PC-3 (cell line): ENCODE measurements at regions not wholly inside any gene's neighbourhood (a gene's known extent, or its start where the extent isn't known, plus 50 kb on each side); places are given as distances from the start of the nearest gene placed in this dataset.

Experiments
- ATAC-seq: fragments of 200-7000 bp; cut with Tn5 transposase; 2 replicates; pipeline ENCODE4 v1.9.1; 2020; ENCODE audit warnings: mild to moderate bottlenecking, moderate library complexity
- BruUV-seq: library from RNA; stranded (reverse); fragments of 400-500 nt; replicated peaks from 2 replicates; lab custom pipeline; 2021; lab: Mats Ljungman, UMichigan
- CTCF ChIA-PET: fragments of 300-600 bp; sonication (Branson Sonifier 250); formaldehyde crosslinking; loops from one replicate; lab custom pipeline; 2022; ENCODE audit warnings: antibody characterized with exemption; lab: Charles Lee
- POLR2A ChIA-PET: fragments of 300-600 bp; sonication (Branson Sonifier 250); formaldehyde crosslinking; loops from one replicate; lab custom pipeline; 2022; ENCODE audit warnings: antibody characterized with exemption; ENCODE audit not compliant: unreplicated experiment; lab: Charles Lee
- DNase-seq: peaks from one replicate; pipeline ENCODE4 v3.0.0-alpha.2; 2015
- H2AFZ ChIP-seq: fragments of 300-600 bp; sonication (generic); 2 replicates; pipeline ENCODE4 v1.6.0; 2016; ENCODE audit warnings: antibody characterized with exemption, low read length
- H3F3A ChIP-seq: fragments of 300-600 bp; sonication (generic); one replicate; pipeline ENCODE4 v1.6.0; 2017; ENCODE audit warnings: antibody characterized with exemption, low read length, control low read depth, mild to moderate bottlenecking; ENCODE audit not compliant: unreplicated experiment
- H3K27ac ChIP-seq: fragments of 300-600 bp; sonication (generic); 2 replicates; pipeline ENCODE4 v1.5.1; 2016; ENCODE audit warnings: mild to moderate bottlenecking, low read length
- H3K27me3 ChIP-seq: fragments of 300-600 bp; sonication (generic); 2 replicates; pipeline ENCODE4 v1.6.1; 2016; ENCODE audit warnings: low read length, mixed read lengths
- H3K36me3 ChIP-seq: fragments of 300-600 bp; sonication (generic); 2 replicates; pipeline ENCODE4 v1.6.1; 2016; ENCODE audit warnings: low read depth, mixed run types, low read length, mixed read lengths
- H3K4me1 ChIP-seq: fragments of 300-600 bp; sonication (generic); 2 replicates; pipeline ENCODE4 v1.5.1; 2016; ENCODE audit warnings: low read length; ENCODE audit not compliant: insufficient read depth
- H3K4me2 ChIP-seq: fragments of 300-600 bp; sonication (generic); 2 replicates; pipeline ENCODE4 v1.6.0; 2016; ENCODE audit warnings: low read length
- H3K4me3 ChIP-seq: fragments of 300-600 bp; sonication (generic); 2 replicates; pipeline ENCODE4 v1.5.1; 2016; ENCODE audit warnings: mild to moderate bottlenecking, low read length, mixed read lengths
- H3K79me2 ChIP-seq: fragments of 300-600 bp; sonication (generic); 2 replicates; pipeline ENCODE4 v1.6.1; 2017; ENCODE audit warnings: low read length, mixed read lengths
- H3K9ac ChIP-seq: fragments of 300-600 bp; sonication (generic); 2 replicates; pipeline ENCODE4 v1.6.0; 2016; ENCODE audit warnings: mild to moderate bottlenecking, low read length
- H3K9me2 ChIP-seq: fragments of 300-600 bp; sonication (generic); replicated peaks from 2 replicates; pipeline ENCODE4 v1.6.1; 2016; ENCODE audit warnings: mixed run types, low read length, mixed read lengths
- H3K9me3 ChIP-seq: fragments of 300-600 bp; sonication (generic); 2 replicates; pipeline ENCODE4 v1.6.1; 2016; ENCODE audit warnings: low read length, mixed read lengths
- H4K20me1 ChIP-seq: fragments of 300-600 bp; sonication (generic); 2 replicates; pipeline ENCODE4 v1.6.1; 2016; ENCODE audit warnings: low read length, mixed read lengths
- EZH2 ChIP-seq: fragments of 300-600 bp; sonication (generic); IDR thresholded peaks from one replicate; pipeline ENCODE4 v1.6.1; 2017; ENCODE audit warnings: antibody characterized with exemption, mild to moderate bottlenecking, low read length; ENCODE audit not compliant: unreplicated experiment
- EZH2phosphoT487 ChIP-seq: fragments of 300-600 bp; sonication (generic); IDR thresholded peaks from 2 replicates; pipeline ENCODE4 v1.6.1; 2018; ENCODE audit warnings: mild to moderate bottlenecking, antibody characterized with exemption, low read length, borderline replicate concordance
- intact Hi-C: fragments of 100-400 bp; cut with micrococcal nuclease; formaldehyde crosslinking; loops from 2 replicates; pipeline ENCODE4 v1.9.0; 2023
- TF ChIP-seq, protein P1 (sequence below): fragments of 300-600 bp; sonication (generic); conservative IDR thresholded peaks from 2 replicates; pipeline ENCODE4 v1.5.1; 2017; ENCODE audit warnings: antibody characterized with exemption, low read depth, mild to moderate bottlenecking, low read length

GRCh38 chr14:65824978-65825299 lies 412.4 kb downstream of the FUT8 start:
- ChIA-PET CTCF (interaction anchor here (0.7 to 2.1 kb wide), 14 partner anchors 8 to 668 kb away, joined by 3 to 87 read pairs (median 5); no protein-coding TSS in a partner anchor), POLR2A (interaction anchor here (0.5 to 0.6 kb wide), 2 partner anchors 10 to 73 kb away, joined by 3 to 4 read pairs; no protein-coding TSS in a partner anchor)
- Histone ChIP-seq H3K9me2 (no peaks in the 10 kb centered on the region), H3K4me3 (no peak overlapping the region), H3K36me3 (no peaks in the 10 kb centered on the region), H3K27me3 (peaks cover 40% of the 10 kb centered on the region), H3K4me2 (no peak overlapping the region), H3K9ac (no peak overlapping the region), H3K9me3 (no peaks in the 10 kb centered on the region), H2AFZ (no peak overlapping the region), H3K4me1 (no peaks in the 10 kb centered on the region), H3F3A (no peaks in the 10 kb centered on the region), H3K79me2 (no peaks in the 10 kb centered on the region), H3K27ac (no peak overlapping the region), H4K20me1 (no peaks in the 10 kb centered on the region)
- BruUV-seq: no TSS peak
- ATAC-seq: no peak
- DNase-seq: no peak
- TF ChIP-seq EZH2phosphoT487: no peak
- TF ChIP-seq, protein P1, sequence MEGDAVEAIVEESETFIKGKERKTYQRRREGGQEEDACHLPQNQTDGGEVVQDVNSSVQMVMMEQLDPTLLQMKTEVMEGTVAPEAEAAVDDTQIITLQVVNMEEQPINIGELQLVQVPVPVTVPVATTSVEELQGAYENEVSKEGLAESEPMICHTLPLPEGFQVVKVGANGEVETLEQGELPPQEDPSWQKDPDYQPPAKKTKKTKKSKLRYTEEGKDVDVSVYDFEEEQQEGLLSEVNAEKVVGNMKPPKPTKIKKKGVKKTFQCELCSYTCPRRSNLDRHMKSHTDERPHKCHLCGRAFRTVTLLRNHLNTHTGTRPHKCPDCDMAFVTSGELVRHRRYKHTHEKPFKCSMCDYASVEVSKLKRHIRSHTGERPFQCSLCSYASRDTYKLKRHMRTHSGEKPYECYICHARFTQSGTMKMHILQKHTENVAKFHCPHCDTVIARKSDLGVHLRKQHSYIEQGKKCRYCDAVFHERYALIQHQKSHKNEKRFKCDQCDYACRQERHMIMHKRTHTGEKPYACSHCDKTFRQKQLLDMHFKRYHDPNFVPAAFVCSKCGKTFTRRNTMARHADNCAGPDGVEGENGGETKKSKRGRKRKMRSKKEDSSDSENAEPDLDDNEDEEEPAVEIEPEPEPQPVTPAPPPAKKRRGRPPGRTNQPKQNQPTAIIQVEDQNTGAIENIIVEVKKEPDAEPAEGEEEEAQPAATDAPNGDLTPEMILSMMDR: no peak; the same call in 1 of the 2 replicates
- TF ChIP-seq EZH2: no peak
- intact Hi-C loops: loop anchor here (1.0 to 5.0 kb wide), 6 partner anchors 50 to 661 kb away; no protein-coding TSS in a partner anchor

DNA sequence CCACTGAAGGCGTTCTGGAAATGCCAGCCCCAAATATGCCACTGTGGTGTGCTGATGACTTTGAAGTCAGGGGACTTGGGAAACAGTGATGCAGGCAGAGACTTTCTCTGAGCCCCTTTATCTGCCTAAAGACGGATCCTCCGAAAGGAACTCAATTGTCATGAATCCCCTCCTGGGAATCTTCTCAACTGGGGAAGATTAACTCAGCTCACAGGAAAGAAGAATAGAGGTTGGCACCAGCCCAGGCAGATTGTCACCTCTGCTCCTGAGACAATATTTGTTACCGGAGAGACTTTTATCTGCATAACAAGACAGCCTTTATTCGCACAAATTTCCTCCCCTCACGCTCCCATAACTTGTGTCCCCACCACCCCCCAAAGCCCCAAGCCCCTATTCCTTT lies 414.4 kb downstream of the FUT8 start:
- intact Hi-C loops: no loop called here
- Histone ChIP-seq H3K9me3 (no peaks in the 10 kb centered on the region), H3K79me2 (no peaks in the 10 kb centered on the region), H3K27me3 (peaks cover 40% of the 10 kb centered on the region), H3F3A (no peaks in the 10 kb centered on the region), H3K4me3 (no peak overlapping the region), H3K4me1 (no peaks in the 10 kb centered on the region), H3K36me3 (no peaks in the 10 kb centered on the region), H3K9ac (no peak overlapping the region), H3K4me2 (no peak overlapping the region), H3K27ac (no peak overlapping the region), H3K9me2 (no peaks in the 10 kb centered on the region), H4K20me1 (no peaks in the 10 kb centered on the region), H2AFZ (no peak overlapping the region)
- ATAC-seq (no peak), DNase-seq (no peak)
- TF ChIP-seq, protein P1: no peak
- TF ChIP-seq EZH2: no peak
- no peak for TF ChIP-seq EZH2phosphoT487
- POLR2A ChIA-PET: no interaction called here
- BruUV-seq: no TSS peak
- CTCF ChIA-PET: no interaction called here

GRCh38 chr14:65827520-65827919 lies 415.0 kb downstream of the FUT8 start:
- intact Hi-C loops: no loop called here
- Histone ChIP-seq H3K27ac (no peak overlapping the region), H3K9ac (no peak overlapping the region), H3F3A (no peaks in the 10 kb centered on the region), H3K36me3 (no peaks in the 10 kb centered on the region), H3K79me2 (no peaks in the 10 kb centered on the region), H3K9me2 (no peaks in the 10 kb centered on the region), H4K20me1 (no peaks in the 10 kb centered on the region), H3K9me3 (no peaks in the 10 kb centered on the region), H3K4me2 (no peak overlapping the region), H3K4me1 (no peaks in the 10 kb centered on the region), H3K27me3 (peaks cover 40% of the 10 kb centered on the region), H2AFZ (no peak overlapping the region), H3K4me3 (no peak overlapping the region)
- TF ChIP-seq, protein P1: no peak
- TF ChIP-seq EZH2phosphoT487 (no peak), EZH2 (no peak)
- no TSS peak for BruUV-seq
- ATAC-seq (no peak), DNase-seq (no peak)
- CTCF ChIA-PET: no interaction called here
- POLR2A ChIA-PET: no interaction called here
